ENCODE measurements at regions not wholly inside any gene's neighbourhood (a gene's known extent, or its start where the extent isn't known, plus 50 kb on each side); places are given as distances from the start of the nearest gene placed in this dataset.
A peak's percentile ranks its signal among the peaks of the same experiment; 100 is the strongest.
"Not testable (repeated sequence)": the region's sequence is repeated elsewhere in the genome, so short reads cannot be mapped to it uniquely, and the experiment has no call there.

DNA sequence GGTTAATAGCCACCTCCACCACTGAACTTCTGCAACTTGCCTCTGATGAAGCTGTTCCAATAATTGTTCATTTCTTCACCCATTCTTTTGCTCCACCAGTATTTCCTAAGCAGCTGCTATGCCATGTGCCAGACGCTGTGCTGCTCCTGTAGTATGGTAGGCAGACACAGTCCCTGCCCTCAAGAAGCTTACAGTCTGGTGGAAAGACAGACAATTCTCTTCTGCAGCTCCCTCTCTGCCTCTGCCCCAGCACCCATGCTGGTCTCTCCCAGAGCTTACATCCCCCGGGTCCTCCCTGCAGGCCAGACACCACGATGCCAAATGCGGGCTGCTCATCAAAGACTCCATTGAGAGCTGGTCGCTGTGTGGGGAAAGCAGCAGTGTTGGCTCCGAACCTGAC is 111.6 kb upstream of the ESRRB start:
- DNase-seq: no peak

- peak; percentile 8 for DNase-seq
These were observed 108.5 kb upstream of the ESRRB start for GRCh38 chr14:76267322-76268046.

DNA sequence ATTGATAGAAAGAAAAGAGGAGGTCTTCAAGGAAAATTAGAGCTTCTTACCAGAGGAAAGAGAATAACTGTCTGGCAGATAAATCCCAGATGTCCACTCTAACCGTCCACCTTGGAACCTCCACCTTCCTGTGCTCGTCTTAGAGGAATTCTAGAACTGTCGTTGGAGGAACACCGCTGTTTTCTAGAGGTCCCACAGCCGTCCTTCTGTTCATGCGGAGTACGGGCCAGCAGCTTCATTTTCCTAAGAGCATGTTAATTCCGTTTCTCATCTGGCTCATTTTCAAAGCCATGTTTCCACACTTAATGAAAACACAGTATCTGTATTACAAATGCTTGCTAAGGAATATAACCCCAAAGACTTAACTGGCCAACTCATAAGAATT is 107.9 kb upstream of the ESRRB start:
- no peak for DNase-seq

DNA sequence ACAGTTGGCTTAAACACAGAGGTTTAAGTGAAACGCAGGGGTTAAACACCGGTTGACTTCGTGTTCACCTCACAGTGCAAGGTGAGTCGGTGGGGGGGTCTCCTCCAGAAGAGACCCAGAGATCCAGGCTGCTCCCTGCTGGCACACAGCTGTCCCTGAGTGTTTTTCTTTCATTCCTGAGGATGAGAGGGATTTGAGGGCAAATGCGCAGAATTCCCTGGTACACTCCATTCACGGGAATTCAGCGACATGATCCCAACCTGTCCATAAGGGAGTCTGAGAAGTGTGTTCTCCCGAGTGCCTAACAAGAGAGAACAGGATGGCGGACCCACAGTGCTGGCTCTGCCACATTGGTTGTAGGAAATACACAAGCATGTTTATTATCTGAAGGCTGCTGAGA is 107.2 kb upstream of the ESRRB start:
- no peak for DNase-seq

GRCh38 chr14:76271041-76271755 is 104.7 kb upstream of the ESRRB start:
- DNase-seq: no peak

- no peak for DNase-seq
These were observed 103.6 kb upstream of the ESRRB start for GRCh38 chr14:76272349-76272748.

GRCh38 chr14:76272774-76273173 is 103.2 kb upstream of the ESRRB start:
- no peak for DNase-seq

DNA sequence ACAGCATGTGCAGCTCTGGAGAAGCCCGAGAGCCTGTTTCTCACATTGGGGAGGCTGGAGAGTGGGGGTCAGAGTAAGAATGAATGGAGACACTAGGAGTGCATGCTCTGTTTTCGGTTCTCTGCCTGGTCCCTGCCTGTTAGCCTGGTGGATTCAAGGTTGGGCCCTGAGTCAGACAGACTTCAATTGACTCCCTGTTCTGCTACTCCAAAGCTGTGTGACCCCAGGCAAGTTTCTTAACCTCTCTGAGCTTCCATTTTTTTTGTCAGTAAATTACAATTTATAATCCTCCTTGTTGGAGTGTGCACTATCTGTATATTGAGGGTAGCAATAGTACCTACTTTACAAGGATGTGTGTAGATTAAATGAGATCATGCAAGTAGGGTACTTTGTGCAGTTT is 102.6 kb upstream of the ESRRB start:
- no peak for DNase-seq

DNA sequence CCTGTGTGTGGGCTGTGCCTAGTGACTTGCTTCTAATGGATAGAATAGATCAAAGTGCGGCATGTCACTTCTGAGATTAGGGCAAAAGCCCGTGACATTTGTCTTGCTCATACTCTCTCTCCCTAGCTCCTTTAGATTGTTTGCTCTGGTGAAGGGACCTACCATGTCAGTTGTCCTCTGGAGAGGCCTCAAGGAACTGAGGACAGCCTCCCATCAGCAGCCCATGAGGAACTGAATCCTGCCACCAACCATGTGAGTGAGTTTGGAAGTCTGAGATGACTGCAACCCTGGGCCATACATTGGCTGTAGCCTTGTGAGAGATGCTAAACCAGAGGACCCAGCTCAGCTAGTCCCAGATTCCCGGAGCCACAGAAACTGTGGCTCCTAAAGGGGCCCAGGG is 101.6 kb upstream of the ESRRB start:
- no peak for DNase-seq

- DNase-seq: no peak
These were observed 98.3 kb upstream of the ESRRB start for GRCh38 chr14:76277586-76278130.

DNA sequence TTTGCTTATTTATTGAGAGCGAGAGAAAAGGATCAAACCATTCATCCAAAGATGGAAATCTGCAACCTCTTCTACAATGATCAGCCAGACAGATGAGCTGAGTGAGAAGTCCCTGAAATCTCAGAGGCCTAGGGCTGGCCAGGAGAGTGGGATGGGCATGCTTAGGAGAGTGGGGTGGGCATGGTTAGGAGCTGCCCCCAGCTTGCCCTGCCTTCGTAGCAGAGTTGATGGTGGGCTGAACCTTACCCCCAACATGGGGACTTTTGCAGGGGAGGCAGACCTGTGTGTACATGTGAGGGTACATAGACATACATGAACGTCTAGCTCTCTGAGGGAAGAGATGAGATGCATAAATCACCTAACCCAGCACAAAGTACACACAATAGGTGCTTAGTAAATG is 95.7 kb upstream of the ESRRB start:
- no peak for DNase-seq

- no peak for DNase-seq
These were observed 93.4 kb upstream of the ESRRB start for GRCh38 chr14:76282581-76282980.

DNA sequence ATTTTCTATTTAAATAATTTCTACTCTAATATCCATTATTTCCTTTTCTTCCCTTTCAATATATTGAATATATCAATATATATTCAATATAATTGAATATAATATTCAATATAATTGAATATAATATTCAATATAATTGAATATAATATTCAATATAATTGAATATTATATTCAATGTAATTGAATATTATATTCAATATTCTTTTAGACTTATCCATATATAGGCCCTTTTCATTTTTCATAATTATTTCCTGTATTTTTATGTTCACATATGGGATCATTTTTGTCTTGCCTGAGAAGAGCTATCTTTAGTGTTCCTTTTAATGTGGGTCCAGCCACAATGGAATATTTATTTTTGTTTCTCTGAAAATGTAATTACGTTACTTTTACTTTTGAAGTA is 88.9 kb upstream of the ESRRB start:
- no peak for DNase-seq

DNA sequence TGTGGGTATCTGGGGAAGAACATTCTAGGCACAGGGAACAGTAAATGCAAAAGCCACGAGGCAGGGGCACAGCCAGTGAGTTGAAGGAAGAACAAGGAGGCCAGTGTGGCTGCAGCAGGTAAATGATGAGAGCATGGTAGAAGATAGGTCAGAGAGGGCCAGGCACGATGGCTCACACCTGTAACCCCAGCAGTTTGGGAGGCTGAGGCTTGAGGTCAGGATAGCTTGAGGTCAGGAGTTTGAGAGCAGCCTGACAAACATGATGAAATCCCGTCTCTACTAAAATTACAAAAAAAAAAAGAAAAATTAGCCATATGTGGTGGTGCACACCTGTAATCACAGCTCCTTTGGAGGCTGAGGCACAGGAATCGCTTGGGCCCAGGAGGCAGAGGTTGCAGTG is 86.7 kb upstream of the ESRRB start:
- no peak for DNase-seq

DNA sequence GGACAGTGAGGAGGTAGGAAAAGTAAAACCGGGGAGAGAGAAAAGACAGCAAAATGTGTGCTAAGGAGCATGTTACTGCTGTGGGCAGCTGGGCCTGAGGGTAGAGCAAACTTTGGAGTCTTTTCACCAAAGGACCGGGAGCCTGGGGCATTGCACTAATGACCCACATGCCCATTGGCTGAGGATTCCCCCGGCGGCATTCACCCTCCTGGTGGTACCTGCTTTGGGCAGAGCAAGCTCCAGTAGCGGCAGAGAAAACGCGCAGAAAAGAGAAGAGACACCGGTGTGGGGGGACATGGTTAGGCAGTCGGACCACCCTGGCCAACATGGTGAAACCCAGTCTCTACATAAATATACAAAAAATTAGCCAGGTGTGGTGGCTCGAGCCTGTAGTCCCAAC is 83.4 kb upstream of the ESRRB start:
- no peak for DNase-seq

DNA sequence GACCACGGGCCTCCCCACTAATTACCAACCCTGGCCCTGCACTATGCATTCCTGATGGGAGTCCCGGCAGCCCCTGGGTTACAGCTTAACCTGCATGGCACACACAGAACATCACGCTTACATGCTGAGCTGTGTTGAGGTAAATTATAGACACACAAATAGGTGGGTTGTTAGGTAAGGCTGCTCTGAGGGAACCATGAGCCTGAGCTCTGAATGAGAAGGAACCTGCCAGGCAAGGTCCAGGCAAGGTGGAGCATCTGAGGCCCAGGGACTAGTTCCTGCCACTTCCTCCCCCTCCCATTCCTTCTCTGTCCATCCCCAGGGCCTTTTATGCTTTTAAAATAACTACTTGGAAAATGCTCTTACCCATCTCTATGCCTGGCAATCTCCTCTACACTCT is 82.7 kb upstream of the ESRRB start:
- DNase-seq: no peak

GRCh38 chr14:76293923-76294322 is 82.0 kb upstream of the ESRRB start:
- DNase-seq: no peak

DNA sequence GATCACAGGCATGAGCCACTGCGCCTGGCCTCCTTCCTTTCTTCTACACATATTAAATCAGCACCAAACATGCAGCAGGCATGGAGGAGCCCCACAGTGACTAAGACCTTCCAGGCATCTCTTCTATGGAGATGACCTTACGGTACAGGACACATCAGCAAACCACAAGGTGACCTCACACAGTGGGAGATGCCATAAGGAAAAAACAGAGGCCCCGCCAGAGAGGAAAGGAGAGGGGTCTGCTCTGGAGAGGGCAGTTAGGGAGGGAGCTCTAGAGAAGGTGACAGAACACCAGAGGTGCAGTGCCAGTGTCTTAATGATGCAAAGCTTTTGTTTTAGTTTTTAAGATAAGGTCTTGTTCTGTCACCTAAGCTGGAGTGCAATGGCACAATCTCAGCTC is 81.1 kb upstream of the ESRRB start:
- DNase-seq: no peak

GRCh38 chr14:76298896-76299295 is 77.0 kb upstream of the ESRRB start:
- DNase-seq: no peak

- not testable (repeated sequence) for DNase-seq
These were observed 72.7 kb upstream of the ESRRB start for GRCh38 chr14:76303188-76303587.

GRCh38 chr14:76304536-76305267 is 71.2 kb upstream of the ESRRB start:
- no peak for DNase-seq

- DNase-seq: no peak
These were observed 70.6 kb upstream of the ESRRB start for GRCh38 chr14:76305268-76305826.

- no peak for DNase-seq
These were observed 69.8 kb upstream of the ESRRB start for GRCh38 chr14:76306131-76306530.
